ENCODE measurements at regions not wholly inside any gene's neighbourhood (a gene's known extent, or its start where the extent isn't known, plus 50 kb on each side); places are given as distances from the start of the nearest gene placed in this dataset.

DNA sequence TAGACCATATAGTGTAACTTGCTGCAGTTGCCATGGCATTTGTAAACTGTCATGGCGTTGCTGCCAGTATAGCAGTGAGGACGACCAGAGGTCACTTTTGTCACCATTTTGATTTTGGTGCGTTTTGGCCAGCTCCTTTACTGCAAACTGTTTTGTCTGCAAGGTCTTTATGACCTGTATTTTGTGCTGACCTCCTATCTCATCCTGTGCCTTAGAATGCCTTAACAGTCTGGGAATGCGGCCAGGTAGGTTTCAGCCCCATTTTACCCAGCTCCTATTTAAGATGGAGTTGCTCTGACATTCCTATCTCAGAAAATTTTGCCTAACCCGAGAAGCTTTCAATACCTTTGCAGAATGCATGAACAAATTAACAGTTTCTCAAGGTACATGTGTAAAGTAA lies 914.4 kb upstream of the ACO1 start:
- intact Hi-C loops (cut with DNase I; ENCODE audit: low total_unique reads), result no loop called here
- WGBS, 2 donors, result 83 to 85% methylated on average over 5 of the region's 5 CpGs
- TF ChIP-seq POLR2A (IDR thresholded peaks at IDR 0.05), result no peak
- TF ChIP-seq, protein P1, sequence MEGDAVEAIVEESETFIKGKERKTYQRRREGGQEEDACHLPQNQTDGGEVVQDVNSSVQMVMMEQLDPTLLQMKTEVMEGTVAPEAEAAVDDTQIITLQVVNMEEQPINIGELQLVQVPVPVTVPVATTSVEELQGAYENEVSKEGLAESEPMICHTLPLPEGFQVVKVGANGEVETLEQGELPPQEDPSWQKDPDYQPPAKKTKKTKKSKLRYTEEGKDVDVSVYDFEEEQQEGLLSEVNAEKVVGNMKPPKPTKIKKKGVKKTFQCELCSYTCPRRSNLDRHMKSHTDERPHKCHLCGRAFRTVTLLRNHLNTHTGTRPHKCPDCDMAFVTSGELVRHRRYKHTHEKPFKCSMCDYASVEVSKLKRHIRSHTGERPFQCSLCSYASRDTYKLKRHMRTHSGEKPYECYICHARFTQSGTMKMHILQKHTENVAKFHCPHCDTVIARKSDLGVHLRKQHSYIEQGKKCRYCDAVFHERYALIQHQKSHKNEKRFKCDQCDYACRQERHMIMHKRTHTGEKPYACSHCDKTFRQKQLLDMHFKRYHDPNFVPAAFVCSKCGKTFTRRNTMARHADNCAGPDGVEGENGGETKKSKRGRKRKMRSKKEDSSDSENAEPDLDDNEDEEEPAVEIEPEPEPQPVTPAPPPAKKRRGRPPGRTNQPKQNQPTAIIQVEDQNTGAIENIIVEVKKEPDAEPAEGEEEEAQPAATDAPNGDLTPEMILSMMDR (IDR thresholded peaks at IDR 0.05), result no peak

DNA sequence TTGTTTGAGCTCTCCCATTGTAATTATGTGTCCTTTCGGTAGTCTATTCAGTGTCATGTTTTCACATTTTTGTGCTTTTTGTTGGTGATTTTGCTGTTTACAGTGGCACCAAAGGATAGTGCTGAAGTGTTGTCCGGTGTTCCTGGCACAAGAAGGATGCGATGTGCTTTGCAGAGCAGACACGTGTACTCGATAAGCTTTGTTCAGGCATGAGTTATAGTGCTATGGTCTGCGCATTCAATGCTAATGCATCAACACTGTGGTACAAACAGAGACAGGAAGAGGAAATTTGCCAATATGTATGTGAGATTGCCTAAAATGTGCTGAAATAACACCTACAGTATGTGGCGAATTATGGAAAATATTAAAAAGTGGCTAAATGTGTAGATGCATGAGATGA lies 913.4 kb upstream of the ACO1 start:
- no peak for DNase-seq
- TF ChIP-seq POLR2A (IDR thresholded peaks at IDR 0.05), result no peak
- TF ChIP-seq, protein P1 (IDR thresholded peaks at IDR 0.05), result no peak
- Histone ChIP-seq H3K4me1 (no peaks in the 10 kb centered on the region), H3K27ac (no peak overlapping the region), H3K27me3 (no peaks in the 10 kb centered on the region), H3K36me3 (ENCODE audit: low read depth, missing control alignments) (no peaks in the 10 kb centered on the region), H3K4me3 (no peak overlapping the region), H3K9me3 (no peaks in the 10 kb centered on the region)
- intact Hi-C loops (cut with DNase I; ENCODE audit: low total_unique reads), result no loop called here
- 83% methylated on average over 7 of the region's 7 CpGs for WGBS, 2 donors

More for the DNA sequence above, 914.4 kb upstream of the ACO1 start:
- no peaks in the 10 kb centered on the region for H3K9me3 ChIP-seq
- no peaks in the 10 kb centered on the region for H3K4me1 ChIP-seq
- no peak overlapping the region for H3K27ac ChIP-seq
- H3K4me3 ChIP-seq, result no peak overlapping the region
- H3K27me3 ChIP-seq, result no peaks in the 10 kb centered on the region
- DNase-seq, result no peak
- H3K36me3 ChIP-seq (ENCODE audit: low read depth, missing control alignments), result no peaks in the 10 kb centered on the region

DNA sequence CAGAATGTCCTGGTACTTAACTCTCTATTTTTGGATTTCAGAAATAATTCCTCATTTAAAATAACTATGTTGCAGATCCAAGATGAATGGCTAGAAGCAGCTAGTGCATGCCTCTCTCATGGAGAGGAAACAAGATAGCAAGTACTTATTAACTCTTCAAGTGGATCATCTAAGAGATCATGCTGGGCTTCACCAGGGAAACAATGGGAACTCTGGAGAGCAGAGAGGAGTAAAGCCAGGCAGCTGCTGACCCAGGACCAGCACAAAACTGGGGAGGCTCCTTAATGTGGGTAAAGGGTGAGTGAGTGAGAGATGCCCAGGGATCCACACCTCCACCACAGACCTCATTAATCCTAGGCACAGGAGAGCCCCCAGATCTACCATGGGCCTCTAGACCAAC lies 897.8 kb upstream of the ACO1 start:
- Histone ChIP-seq H3K27me3 (no peaks in the 10 kb centered on the region), H3K36me3 (ENCODE audit: low read depth, missing control alignments) (no peaks in the 10 kb centered on the region), H3K4me3 (no peak overlapping the region), H3K4me1 (no peaks in the 10 kb centered on the region), H3K9me3 (no peaks in the 10 kb centered on the region), H3K27ac (no peak overlapping the region)
- intact Hi-C loops (cut with DNase I; ENCODE audit: low total_unique reads), result no loop called here
- TF ChIP-seq, protein P1 (IDR thresholded peaks at IDR 0.05), result no peak
- TF ChIP-seq POLR2A (IDR thresholded peaks at IDR 0.05), result no peak
- DNase-seq, result no peak

DNA sequence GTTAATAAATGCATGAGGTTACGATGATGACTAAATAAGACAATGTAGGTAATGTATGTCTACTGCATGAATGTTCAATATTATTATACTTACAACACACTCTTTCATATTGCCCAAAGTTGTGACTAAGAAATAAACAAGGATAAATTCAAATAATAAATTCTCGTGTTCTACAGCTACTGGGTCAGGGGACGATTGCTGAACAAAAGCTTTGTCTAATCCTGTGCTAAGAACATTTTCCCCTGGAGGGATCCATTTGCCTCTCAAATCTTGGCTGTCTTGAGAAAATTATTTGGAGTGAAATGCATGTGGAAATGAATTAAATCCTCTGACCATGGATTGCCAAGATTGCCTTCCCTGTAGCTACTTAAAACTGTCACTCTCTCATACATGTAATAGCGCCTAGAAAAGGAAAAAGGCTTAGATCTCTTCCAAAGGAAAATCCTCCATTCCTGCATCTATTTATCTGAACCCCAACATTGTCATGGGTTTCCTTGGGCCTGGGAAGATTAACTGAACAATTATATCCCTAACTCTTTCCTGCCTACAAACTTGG lies 893.8 kb upstream of the ACO1 start:
- Histone ChIP-seq H3K4me3 (no peak overlapping the region), H3K27me3 (no peaks in the 10 kb centered on the region), H3K9me3 (no peaks in the 10 kb centered on the region), H3K36me3 (ENCODE audit: low read depth, missing control alignments) (no peaks in the 10 kb centered on the region), H3K27ac (no peak overlapping the region), H3K4me1 (no peaks in the 10 kb centered on the region)
- intact Hi-C loops (cut with DNase I; ENCODE audit: low total_unique reads), result no loop called here
- TF ChIP-seq POLR2A (IDR thresholded peaks at IDR 0.05), result no peak
- TF ChIP-seq, protein P1 (IDR thresholded peaks at IDR 0.05), result no peak
- no peak for DNase-seq
- 88 to 90% methylated on average over 4 of the region's 4 CpGs for WGBS, 2 donors

DNA sequence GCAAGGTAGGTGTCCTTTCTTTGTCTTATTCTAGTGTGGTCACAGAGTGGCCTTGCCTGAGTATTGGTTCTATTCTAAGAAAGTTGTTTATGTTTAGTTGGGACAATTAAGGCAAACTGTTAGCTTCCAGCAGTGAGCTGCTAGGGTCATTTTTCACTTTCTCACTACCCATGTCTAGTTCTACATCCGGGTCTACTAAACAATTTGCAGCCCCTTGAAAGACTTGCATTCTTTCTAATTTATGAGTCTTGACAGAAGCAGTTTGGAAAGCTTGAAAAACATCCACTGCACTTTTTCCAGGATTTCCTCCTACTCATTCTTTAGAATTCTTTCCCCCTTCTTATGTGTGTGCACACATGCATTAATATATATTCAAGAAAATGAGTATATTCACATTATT lies 892.2 kb upstream of the ACO1 start:
- Histone ChIP-seq H3K27ac (no peak overlapping the region), H3K36me3 (ENCODE audit: low read depth, missing control alignments) (no peaks in the 10 kb centered on the region), H3K4me3 (no peak overlapping the region), H3K4me1 (no peaks in the 10 kb centered on the region), H3K9me3 (no peaks in the 10 kb centered on the region), H3K27me3 (no peaks in the 10 kb centered on the region)
- 33 to 38% methylated on average over 1 of the region's 1 CpG for WGBS, 2 donors
- TF ChIP-seq, protein P1 (IDR thresholded peaks at IDR 0.05), result no peak
- no peak for TF ChIP-seq POLR2A (IDR thresholded peaks at IDR 0.05)
- intact Hi-C loops (cut with DNase I; ENCODE audit: low total_unique reads), result no loop called here
- DNase-seq, result no peak

Data from testis (tissue), 2 donors.